BJ (cell line): ENCODE measurements at regions not wholly inside any gene's neighbourhood (a gene's known extent, or its start where the extent isn't known, plus 50 kb on each side); places are given as distances from the start of the nearest gene placed in this dataset.

Source experiments
- CTCF ChIA-PET: fragments of 350-600 bp; formaldehyde crosslinking; extraction: SDS; loops from one replicate; lab custom pipeline; 2021; ENCODE audit warnings: antibody characterized with exemption, inconsistent platforms; lab: Yijun Ruan, JAX
- POLR2A ChIA-PET: fragments of 300-600 bp; sonication (Branson Sonifier 250); formaldehyde crosslinking; extraction: SDS; loops from one replicate; lab custom pipeline; 2021; ENCODE audit warnings: antibody characterized with exemption; lab: Charles Lee
- DNase-seq: peaks from one replicate; pipeline ENCODE4 v3.0.0-alpha.2; 2011; ENCODE audit warnings: low read depth
- H3K27me3 ChIP-seq: 2 replicates; pipeline ENCODE4 v1.6.0; 2011; ENCODE audit warnings: low read length; ENCODE audit not compliant: control insufficient read depth, insufficient read depth
- H3K36me3 ChIP-seq: 2 replicates; pipeline ENCODE4 v1.5.1; 2011; ENCODE audit warnings: low read length; ENCODE audit not compliant: control insufficient read depth, insufficient read depth
- H3K4me3 ChIP-seq: 2 replicates; pipeline ENCODE4 v1.5.1; 2011; ENCODE audit warnings: low read depth, mild to moderate bottlenecking, control low read depth, low read length
- TF ChIP-seq, protein P1 (sequence below): IDR thresholded peaks from 2 replicates; pipeline ENCODE4 v1.5.1; 2011; ENCODE audit warnings: low read depth, mild to moderate bottlenecking, control low read depth, inconsistent platforms, low read length, moderate library complexity; ENCODE audit not compliant: insufficient read depth

DNA sequence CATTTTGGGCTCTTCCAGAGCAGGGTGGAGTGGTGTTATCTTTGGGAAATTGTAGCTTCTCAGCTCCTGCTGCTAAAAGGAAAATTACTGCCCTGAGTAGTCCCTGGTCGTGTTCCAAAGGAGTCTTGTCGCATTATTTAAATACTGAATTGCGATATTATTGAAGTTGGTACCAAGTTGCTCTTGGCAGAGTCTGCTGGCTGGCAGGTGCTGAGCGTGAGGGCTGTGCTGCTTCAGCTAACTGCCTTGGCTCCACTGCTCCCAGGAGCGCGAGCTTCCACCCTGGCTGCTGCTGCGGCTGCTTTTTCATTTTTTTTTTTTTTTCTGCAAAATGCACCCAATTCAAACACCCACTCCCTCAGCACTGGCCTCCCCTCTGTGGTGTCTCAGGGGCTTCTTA, 289.8 kb downstream of the MAF start:
- H3K27me3 ChIP-seq: no peaks in the 10 kb centered on the region
- no peak for DNase-seq
- no peaks in the 10 kb centered on the region for H3K36me3 ChIP-seq
- H3K4me3 ChIP-seq: no peak overlapping the region
- ChIA-PET CTCF (no interaction called here), POLR2A (no interaction called here)
- TF ChIP-seq, protein P1, sequence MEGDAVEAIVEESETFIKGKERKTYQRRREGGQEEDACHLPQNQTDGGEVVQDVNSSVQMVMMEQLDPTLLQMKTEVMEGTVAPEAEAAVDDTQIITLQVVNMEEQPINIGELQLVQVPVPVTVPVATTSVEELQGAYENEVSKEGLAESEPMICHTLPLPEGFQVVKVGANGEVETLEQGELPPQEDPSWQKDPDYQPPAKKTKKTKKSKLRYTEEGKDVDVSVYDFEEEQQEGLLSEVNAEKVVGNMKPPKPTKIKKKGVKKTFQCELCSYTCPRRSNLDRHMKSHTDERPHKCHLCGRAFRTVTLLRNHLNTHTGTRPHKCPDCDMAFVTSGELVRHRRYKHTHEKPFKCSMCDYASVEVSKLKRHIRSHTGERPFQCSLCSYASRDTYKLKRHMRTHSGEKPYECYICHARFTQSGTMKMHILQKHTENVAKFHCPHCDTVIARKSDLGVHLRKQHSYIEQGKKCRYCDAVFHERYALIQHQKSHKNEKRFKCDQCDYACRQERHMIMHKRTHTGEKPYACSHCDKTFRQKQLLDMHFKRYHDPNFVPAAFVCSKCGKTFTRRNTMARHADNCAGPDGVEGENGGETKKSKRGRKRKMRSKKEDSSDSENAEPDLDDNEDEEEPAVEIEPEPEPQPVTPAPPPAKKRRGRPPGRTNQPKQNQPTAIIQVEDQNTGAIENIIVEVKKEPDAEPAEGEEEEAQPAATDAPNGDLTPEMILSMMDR: no peak

DNA sequence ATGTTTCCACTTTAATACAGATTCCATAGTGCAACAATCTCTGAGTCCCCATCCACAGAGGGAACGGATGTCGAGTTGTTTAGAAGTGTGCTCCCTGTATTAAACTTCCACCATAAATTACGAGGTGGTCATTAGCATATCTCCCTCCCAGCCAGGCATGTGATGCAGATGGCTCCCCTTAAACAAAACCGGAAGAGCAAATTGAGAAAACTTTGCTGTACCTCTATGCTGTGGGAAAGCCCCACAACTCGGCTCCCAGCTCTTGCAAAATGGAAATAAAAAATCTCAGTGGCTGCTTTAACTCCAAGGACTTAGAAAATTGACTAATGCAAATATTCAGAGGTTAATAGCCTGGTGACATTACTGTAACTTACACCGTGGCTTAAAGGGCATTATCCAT, 290.9 kb downstream of the MAF start:
- DNase-seq: no peak
- TF ChIP-seq, protein P1: no peak
- H3K4me3 ChIP-seq: no peak overlapping the region
- H3K36me3 ChIP-seq: no peaks in the 10 kb centered on the region
- ChIA-PET POLR2A (no interaction called here), CTCF (no interaction called here)
- H3K27me3 ChIP-seq: no peaks in the 10 kb centered on the region

DNA sequence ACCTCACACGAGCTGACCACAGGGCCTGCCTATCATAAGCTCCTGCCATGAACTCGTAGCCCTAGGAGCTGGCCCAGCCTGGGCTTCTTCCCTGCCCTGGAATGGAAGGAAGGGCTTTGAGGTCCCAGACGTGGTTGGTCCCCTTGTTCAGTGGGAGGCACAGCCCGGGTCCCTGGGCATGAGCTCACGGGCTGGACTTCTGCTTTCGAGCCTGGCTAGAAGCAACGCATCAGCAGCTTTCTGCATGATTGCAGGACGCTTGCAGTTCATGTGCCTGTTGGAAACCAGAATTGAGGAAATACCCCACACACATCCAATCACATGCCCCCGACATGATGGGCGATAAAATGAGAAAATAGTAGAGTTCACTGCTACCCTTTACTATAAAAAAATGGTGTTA, 293.3 kb downstream of the MAF start:
- ChIA-PET CTCF (no interaction called here), POLR2A (no interaction called here)
- Histone ChIP-seq H3K27me3 (no peaks in the 10 kb centered on the region), H3K36me3 (no peaks in the 10 kb centered on the region), H3K4me3 (no peak overlapping the region)
- DNase-seq: no peak
- TF ChIP-seq, protein P1: no peak

DNA sequence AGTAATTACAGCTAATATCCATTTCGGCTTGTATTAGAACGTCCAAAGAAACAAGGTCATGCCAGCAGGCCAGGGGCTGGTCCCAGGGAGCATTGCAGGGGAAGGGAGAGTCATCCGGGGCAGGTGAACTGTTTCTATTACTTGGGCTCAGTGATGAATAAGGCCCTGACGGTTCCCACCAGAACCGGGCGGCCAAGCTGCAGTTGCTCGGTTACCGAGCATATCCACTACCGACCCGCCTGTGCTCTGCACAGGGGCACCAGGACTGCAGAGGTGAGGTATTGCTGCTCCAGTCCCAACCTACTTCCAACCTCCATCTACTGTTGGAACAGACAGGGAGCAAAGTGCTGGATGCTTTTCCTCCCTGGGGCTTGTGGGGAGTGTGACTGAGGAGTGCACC, 295.5 kb downstream of the MAF start:
- H3K36me3 ChIP-seq: no peaks in the 10 kb centered on the region
- no peaks in the 10 kb centered on the region for H3K27me3 ChIP-seq
- ChIA-PET POLR2A (no interaction called here), CTCF (no interaction called here)
- no peak overlapping the region for H3K4me3 ChIP-seq
- DNase-seq: no peak
- TF ChIP-seq, protein P1: no peak

DNA sequence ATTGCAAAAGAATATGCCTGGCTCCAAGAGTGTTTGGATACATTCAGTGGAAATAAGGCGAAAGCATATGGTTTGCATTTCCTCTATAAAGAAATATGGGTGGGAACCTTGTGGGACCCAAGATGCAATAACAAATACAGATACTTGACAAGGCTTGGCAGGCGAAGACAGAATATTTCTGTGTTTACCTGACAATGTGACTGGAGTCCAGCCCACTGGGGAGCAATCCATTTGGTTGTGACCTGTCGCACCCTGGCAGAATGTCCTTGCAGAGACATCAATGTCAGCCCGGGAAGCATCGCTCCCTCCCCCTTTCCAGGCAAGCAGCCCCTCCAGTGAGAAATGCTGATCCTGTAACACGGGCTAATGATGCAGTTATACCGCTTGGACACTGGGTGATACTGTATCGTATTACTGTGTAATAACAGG, 296.6 kb downstream of the MAF start:
- CTCF ChIA-PET: no interaction called here
- no peaks in the 10 kb centered on the region for H3K36me3 ChIP-seq
- POLR2A ChIA-PET: no interaction called here
- no peak overlapping the region for H3K4me3 ChIP-seq
- no peak for DNase-seq
- TF ChIP-seq, protein P1: no peak
- H3K27me3 ChIP-seq: no peaks in the 10 kb centered on the region
